DND-41 (cell line): ENCODE measurements at regions not wholly inside any gene's neighbourhood (a gene's known extent, or its start where the extent isn't known, plus 50 kb on each side); places are given as distances from the start of the nearest gene placed in this dataset.
"Not testable (repeated sequence)": the region's sequence is repeated elsewhere in the genome, so short reads cannot be mapped to it uniquely, and the experiment has no call there.

ENCODE experiments used
- ATAC-seq: fragments of 200-7000 bp; cut with Tn5 transposase; 3 replicates; pipeline ENCODE4 v1.9.1; 2021; ENCODE audit warnings: low read depth; ENCODE audit not compliant: insufficient read depth
- DNase-seq: peaks from one replicate; pipeline ENCODE4 v3.0.0-alpha.2; 2020
- H2AFZ ChIP-seq: 2 replicates; pipeline ENCODE4 v1.6.0; 2012; ENCODE audit warnings: low read depth, low read length
- H3K27ac ChIP-seq: 2 replicates; pipeline ENCODE4 v1.5.1; 2012; ENCODE audit warnings: low read length, inconsistent platforms
- H3K27me3 ChIP-seq: fragments of 200-600 bp; sonication (generic); 2 replicates; pipeline ENCODE4 v1.6.0; 2012; ENCODE audit warnings: low read length, mild to moderate bottlenecking, inconsistent platforms; ENCODE audit not compliant: insufficient read depth, poor library complexity
- H3K36me3 ChIP-seq: 2 replicates; pipeline ENCODE4 v1.5.1; 2012; ENCODE audit warnings: low read length, inconsistent platforms; ENCODE audit not compliant: insufficient read depth
- H3K4me1 ChIP-seq: 2 replicates; pipeline ENCODE4 v1.5.1; 2012; ENCODE audit warnings: mild to moderate bottlenecking, low read length; ENCODE audit not compliant: insufficient read depth
- H3K4me2 ChIP-seq: 2 replicates; pipeline ENCODE4 v1.6.0; 2012; ENCODE audit warnings: mild to moderate bottlenecking, moderate library complexity, low read length, inconsistent platforms; ENCODE audit not compliant: insufficient read depth
- H3K4me3 ChIP-seq, 2 experiments: fragments of 200-600 bp in 1 of 2; shearing (Covaris generic) in 1 of 2; 2 replicates each; pipeline ENCODE4 v1.5.1; 2012 to 2016; ENCODE audit warnings: inconsistent platforms in 2 of 2, low read length in 2 of 2, mild to moderate bottlenecking in 2 of 2, low read depth in 1 of 2, moderate library complexity in 1 of 2
- H3K79me2 ChIP-seq: 2 replicates; pipeline ENCODE4 v1.6.0; 2012; ENCODE audit warnings: low read length, inconsistent platforms; ENCODE audit not compliant: insufficient read depth
- H3K9ac ChIP-seq: 2 replicates; pipeline ENCODE4 v1.6.0; 2012; ENCODE audit warnings: low read depth, mild to moderate bottlenecking, inconsistent platforms, low read length, moderate library complexity
- H3K9me3 ChIP-seq: 2 replicates; pipeline ENCODE4 v1.5.1; 2012; ENCODE audit warnings: low read length, moderate library complexity, mild to moderate bottlenecking, inconsistent platforms; ENCODE audit not compliant: insufficient read depth, severe bottlenecking
- H4K20me1 ChIP-seq: 2 replicates; pipeline ENCODE4 v1.6.0; 2012; ENCODE audit warnings: low read length; ENCODE audit not compliant: insufficient read depth
- EZH2 ChIP-seq: IDR thresholded peaks from 3 replicates; pipeline ENCODE4 v1.6.1; 2012; ENCODE audit warnings: borderline replicate concordance, low read depth, mild to moderate bottlenecking, moderate library complexity, low read length, inconsistent platforms; ENCODE audit not compliant: severe bottlenecking
- TF ChIP-seq, protein P1 (sequence below): IDR thresholded peaks from 2 replicates; pipeline ENCODE4 v1.5.1; 2012; ENCODE audit warnings: borderline replicate concordance, low read length, moderate library complexity, mild to moderate bottlenecking; ENCODE audit not compliant: poor library complexity, severe bottlenecking; ENCODE audit errors: extremely low read depth

DNA sequence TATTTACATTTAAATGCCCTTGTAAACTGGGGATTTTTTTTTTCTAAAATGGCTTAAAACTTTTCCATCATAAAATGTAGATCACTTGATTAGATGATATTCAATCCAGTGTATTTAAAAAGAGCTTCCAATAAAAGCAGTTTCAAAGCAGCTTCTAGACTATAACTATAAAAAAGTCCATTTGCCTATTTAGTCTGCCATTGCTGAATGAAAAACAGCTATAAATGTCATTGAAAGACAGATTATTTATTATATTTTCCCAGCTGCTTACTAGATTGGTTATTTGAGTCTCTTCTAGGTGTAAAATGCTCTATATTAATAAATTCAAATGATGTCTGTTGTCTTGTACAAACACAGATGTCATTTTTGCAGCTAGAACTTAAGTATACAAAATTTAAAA, 414.8 kb downstream of the RMST start:
- no peak overlapping the region for H3K4me3 ChIP-seq
- H3K4me1 ChIP-seq: no peaks in the 10 kb centered on the region
- H2AFZ ChIP-seq: no peak overlapping the region
- H4K20me1 ChIP-seq: no peaks in the 10 kb centered on the region
- H3K79me2 ChIP-seq: no peaks in the 10 kb centered on the region
- H3K4me2 ChIP-seq: no peak overlapping the region
- H3K9me3 ChIP-seq: no peaks in the 10 kb centered on the region
- TF ChIP-seq, protein P1, sequence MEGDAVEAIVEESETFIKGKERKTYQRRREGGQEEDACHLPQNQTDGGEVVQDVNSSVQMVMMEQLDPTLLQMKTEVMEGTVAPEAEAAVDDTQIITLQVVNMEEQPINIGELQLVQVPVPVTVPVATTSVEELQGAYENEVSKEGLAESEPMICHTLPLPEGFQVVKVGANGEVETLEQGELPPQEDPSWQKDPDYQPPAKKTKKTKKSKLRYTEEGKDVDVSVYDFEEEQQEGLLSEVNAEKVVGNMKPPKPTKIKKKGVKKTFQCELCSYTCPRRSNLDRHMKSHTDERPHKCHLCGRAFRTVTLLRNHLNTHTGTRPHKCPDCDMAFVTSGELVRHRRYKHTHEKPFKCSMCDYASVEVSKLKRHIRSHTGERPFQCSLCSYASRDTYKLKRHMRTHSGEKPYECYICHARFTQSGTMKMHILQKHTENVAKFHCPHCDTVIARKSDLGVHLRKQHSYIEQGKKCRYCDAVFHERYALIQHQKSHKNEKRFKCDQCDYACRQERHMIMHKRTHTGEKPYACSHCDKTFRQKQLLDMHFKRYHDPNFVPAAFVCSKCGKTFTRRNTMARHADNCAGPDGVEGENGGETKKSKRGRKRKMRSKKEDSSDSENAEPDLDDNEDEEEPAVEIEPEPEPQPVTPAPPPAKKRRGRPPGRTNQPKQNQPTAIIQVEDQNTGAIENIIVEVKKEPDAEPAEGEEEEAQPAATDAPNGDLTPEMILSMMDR: no peak
- no peak for TF ChIP-seq EZH2
- DNase-seq (no peak), ATAC-seq (no peak)
- H3K27me3 ChIP-seq: no peaks in the 10 kb centered on the region
- no peaks in the 10 kb centered on the region for H3K36me3 ChIP-seq
- no peak overlapping the region for H3K27ac ChIP-seq
- H3K9ac ChIP-seq: no peak overlapping the region

DNA sequence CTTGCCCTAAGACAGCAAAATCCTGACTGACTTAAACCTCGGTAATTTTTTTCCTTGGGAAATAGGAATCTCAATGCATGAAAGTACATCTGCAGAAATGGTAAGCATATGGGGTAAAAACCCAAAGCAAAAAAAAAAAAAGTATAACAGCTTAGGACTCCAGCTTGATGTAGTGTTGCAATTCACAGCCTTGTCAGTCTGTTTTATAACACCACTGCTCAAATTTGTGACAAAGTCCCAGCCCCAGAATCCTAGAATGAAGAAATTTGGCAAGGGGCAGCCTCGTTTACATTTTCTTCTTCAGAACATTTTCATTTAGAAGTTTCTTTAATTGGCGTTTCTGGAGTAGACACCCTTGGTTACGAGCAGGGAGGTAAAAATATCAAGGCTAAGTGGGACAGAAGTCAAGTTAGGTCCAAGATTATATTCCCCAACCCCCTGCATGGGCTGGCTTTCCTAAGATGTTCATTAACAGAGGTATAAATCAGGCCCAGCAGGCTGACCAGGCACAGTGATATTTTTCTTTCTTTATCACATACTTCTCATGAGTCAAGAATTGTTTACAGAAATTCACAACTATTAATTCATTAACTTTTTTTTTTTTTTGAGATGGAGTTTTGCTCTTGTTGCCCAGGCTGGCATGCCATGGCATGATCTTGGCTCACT, 424.0 kb downstream of the RMST start:
- no peak overlapping the region for H2AFZ ChIP-seq
- H3K4me3 ChIP-seq: no peak overlapping the region
- no peaks in the 10 kb centered on the region for H3K79me2 ChIP-seq
- H3K4me1 ChIP-seq: no peaks in the 10 kb centered on the region
- no peaks in the 10 kb centered on the region for H3K27me3 ChIP-seq
- TF ChIP-seq, protein P1: no peak
- no peaks in the 10 kb centered on the region for H3K9me3 ChIP-seq
- ATAC-seq: no peak
- no peaks in the 10 kb centered on the region for H3K36me3 ChIP-seq
- H3K27ac ChIP-seq: no peak overlapping the region
- DNase-seq: no peak
- H3K4me2 ChIP-seq: no peak overlapping the region
- no peaks in the 10 kb centered on the region for H4K20me1 ChIP-seq
- H3K9ac ChIP-seq: no peak overlapping the region

DNA sequence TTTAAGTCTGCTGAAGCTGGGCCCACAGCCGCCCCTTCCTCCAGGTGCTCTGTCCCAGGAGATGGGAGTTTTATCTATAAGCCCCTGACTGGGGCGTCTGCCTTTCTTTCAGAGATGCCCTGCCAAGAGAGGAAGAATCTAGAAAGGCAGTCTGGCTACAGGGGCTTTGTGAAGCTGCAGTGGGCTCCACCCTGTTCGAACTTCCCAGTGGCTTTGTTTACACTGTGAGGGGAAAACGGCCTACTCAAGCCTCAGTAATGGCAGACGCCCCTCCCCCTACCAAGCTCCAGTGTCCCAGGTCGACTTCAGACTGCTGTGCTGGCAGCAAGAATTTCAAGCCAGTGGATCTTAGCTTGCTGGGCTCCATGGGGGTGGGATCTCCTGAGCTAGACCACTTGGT, 435.3 kb downstream of the RMST start:
- DNase-seq: not testable (repeated sequence)

DNA sequence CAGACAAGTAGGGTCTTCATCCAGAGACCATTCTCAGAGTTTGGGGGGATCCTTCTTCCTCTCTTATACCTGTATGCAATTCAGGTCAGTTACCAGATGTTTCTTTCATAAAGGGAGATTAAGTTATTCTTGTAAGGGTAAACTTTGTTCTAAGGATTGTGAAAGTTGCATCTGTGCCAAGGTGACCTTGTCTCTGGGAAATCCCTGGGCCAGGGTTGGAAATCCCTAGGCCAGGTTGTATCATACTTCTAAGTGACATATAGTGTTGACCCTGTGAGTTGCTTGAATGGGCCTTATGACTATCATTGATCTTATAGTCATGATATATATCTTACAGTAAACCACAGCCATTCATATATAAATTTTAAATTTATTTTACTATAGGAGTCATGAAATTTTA, 436.9 kb downstream of the RMST start:
- H3K4me2 ChIP-seq: no peak overlapping the region
- no peaks in the 10 kb centered on the region for H4K20me1 ChIP-seq
- no peak overlapping the region for H2AFZ ChIP-seq
- no peak for ATAC-seq
- no peaks in the 10 kb centered on the region for H3K36me3 ChIP-seq
- H3K27ac ChIP-seq: no peak overlapping the region
- no peaks in the 10 kb centered on the region for H3K27me3 ChIP-seq
- peaks cover 41% of the 10 kb centered on the region for H3K4me1 ChIP-seq
- no peak overlapping the region for H3K4me3 ChIP-seq
- no peak overlapping the region for H3K9ac ChIP-seq
- no peaks in the 10 kb centered on the region for H3K79me2 ChIP-seq
- no peaks in the 10 kb centered on the region for H3K9me3 ChIP-seq
- no peak for TF ChIP-seq EZH2
- TF ChIP-seq, protein P1: no peak
- no peak for DNase-seq

More for the DNA sequence above, 435.3 kb downstream of the RMST start:
- ATAC-seq, H3K79me2 ChIP-seq, H3K36me3 ChIP-seq, H3K27me3 ChIP-seq, H3K9ac ChIP-seq, H4K20me1 ChIP-seq, H3K9me3 ChIP-seq, H2AFZ ChIP-seq, H3K4me2 ChIP-seq, H3K4me3 ChIP-seq: not testable (repeated sequence)
- H3K4me1 ChIP-seq: peaks cover 25% of the 10 kb centered on the region
- 0 out of 2 replicates have a peak overlapping the region, but pooled peaks have one; percentile 10 for H3K27ac ChIP-seq
